HUES48 (cell line): ENCODE measurements at regions not wholly inside any gene's neighbourhood (a gene's known extent, or its start where the extent isn't known, plus 50 kb on each side); places are given as distances from the start of the nearest gene placed in this dataset.

Experiments used
- H3K27ac ChIP-seq: one replicate; pipeline ENCODE4 v1.7.0; 2013; ENCODE audit warnings: low read depth, low read length, inconsistent platforms
- H3K27me3 ChIP-seq: 2 replicates; pipeline ENCODE4 v1.6.1; 2013; ENCODE audit warnings: mild to moderate bottlenecking, low read length; ENCODE audit not compliant: control insufficient read depth, insufficient read depth
- H3K36me3 ChIP-seq: 2 replicates; pipeline ENCODE4 v1.6.1; 2013; ENCODE audit warnings: low read length; ENCODE audit not compliant: control insufficient read depth, insufficient read depth
- H3K4me1 ChIP-seq: 2 replicates; pipeline ENCODE4 v1.6.1; 2013; ENCODE audit warnings: mild to moderate bottlenecking, low read length; ENCODE audit not compliant: control insufficient read depth, insufficient read depth
- H3K4me3 ChIP-seq: 2 replicates; pipeline ENCODE4 v1.5.1; 2013; ENCODE audit warnings: mild to moderate bottlenecking, low read depth, low read length
- H3K9ac ChIP-seq: 2 replicates; pipeline ENCODE4 v1.6.1; 2013; ENCODE audit warnings: mild to moderate bottlenecking, low read depth, low read length, moderate library complexity
- H3K9me3 ChIP-seq: 2 replicates; pipeline ENCODE4 v1.6.1; 2013; ENCODE audit warnings: low read length; ENCODE audit not compliant: control insufficient read depth, insufficient read depth

- H3K27me3 ChIP-seq, result no peaks in the 10 kb centered on the region
- H3K27ac ChIP-seq, result no peak overlapping the region
- H3K36me3 ChIP-seq, result no peaks in the 10 kb centered on the region
- H3K4me1 ChIP-seq, result 0 out of 2 replicates have a peak, but pooled peaks cover 10% of the 10 kb centered on the region
- no peaks in the 10 kb centered on the region for H3K9me3 ChIP-seq
- H3K4me3 ChIP-seq, result no peak overlapping the region
- no peak overlapping the region for H3K9ac ChIP-seq
These were observed 405.8 kb upstream of the ADGRL3 start for GRCh38 chr4:60794372-60794771.

GRCh38 chr4:60799214-60799613 is 400.9 kb upstream of the ADGRL3 start:
- H3K9me3 ChIP-seq, result no peaks in the 10 kb centered on the region
- no peak overlapping the region for H3K9ac ChIP-seq
- no peaks in the 10 kb centered on the region for H3K4me1 ChIP-seq
- H3K27me3 ChIP-seq, result no peaks in the 10 kb centered on the region
- no peak overlapping the region for H3K4me3 ChIP-seq
- H3K36me3 ChIP-seq, result no peaks in the 10 kb centered on the region
- H3K27ac ChIP-seq, result no peak overlapping the region

DNA sequence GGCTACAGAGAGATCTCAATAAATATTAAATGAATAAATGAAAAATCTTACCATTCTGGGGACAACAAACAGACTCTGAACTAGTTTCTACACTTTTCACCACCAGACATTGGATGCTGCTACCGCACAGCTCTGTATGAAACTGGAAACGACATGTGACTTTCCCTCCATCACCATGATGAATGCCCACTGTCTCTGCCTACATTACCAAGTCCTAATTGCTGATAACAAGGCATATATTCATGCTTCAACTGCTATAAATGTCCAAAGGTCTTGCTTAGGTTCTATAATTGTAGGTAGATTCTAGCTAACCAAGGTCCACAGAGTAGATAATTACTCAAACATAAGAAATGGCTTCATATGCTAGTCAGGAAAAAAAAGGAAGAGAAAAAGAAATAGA is 399.4 kb upstream of the ADGRL3 start:
- H3K4me3 ChIP-seq, result no peak overlapping the region
- H3K27ac ChIP-seq, result no peak overlapping the region
- H3K36me3 ChIP-seq, result no peaks in the 10 kb centered on the region
- no peaks in the 10 kb centered on the region for H3K4me1 ChIP-seq
- no peaks in the 10 kb centered on the region for H3K27me3 ChIP-seq
- no peaks in the 10 kb centered on the region for H3K9me3 ChIP-seq
- no peak overlapping the region for H3K9ac ChIP-seq

DNA sequence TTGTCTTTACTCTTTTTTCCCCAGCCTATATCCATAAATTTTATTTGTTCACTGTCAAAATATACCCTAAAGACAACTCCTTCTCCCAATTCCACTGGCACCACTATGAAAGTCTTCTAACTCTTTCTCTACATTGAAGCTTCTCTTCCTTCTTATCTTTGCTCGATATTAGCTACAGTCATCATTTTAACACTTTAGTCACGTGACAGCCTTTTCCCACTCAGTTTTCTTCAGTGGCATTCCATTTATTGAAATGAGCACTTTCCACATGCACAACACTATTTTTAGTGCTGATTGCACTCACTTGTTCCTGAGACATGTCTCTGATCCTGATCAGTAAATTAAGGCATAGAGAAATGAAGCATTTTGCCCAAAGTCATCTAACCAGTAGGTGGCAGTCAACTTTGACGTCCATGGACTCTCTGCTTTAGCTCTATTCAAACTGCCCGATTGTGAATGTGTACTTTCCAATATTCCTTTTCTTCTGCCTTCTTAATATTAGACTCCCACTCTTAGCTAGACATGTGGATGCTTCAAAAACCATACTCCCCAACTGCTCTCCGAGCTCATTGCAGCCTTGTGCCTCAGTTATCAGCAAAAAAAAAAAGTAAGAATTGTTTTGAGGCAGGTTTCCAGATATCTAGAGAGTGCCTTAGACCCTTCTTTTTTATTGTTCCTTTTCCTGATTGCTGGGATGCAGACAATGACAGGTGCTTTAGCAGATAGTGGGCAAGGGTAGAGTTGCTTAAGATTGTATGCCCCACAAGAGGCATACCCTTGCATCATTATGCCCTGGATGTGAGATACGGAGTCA is 394.4 kb upstream of the ADGRL3 start:
- Histone ChIP-seq H3K27ac (no peak overlapping the region), H3K27me3 (no peaks in the 10 kb centered on the region), H3K4me1 (no peaks in the 10 kb centered on the region), H3K4me3 (no peak overlapping the region), H3K9ac (no peak overlapping the region), H3K36me3 (no peaks in the 10 kb centered on the region), H3K9me3 (no peaks in the 10 kb centered on the region)

DNA sequence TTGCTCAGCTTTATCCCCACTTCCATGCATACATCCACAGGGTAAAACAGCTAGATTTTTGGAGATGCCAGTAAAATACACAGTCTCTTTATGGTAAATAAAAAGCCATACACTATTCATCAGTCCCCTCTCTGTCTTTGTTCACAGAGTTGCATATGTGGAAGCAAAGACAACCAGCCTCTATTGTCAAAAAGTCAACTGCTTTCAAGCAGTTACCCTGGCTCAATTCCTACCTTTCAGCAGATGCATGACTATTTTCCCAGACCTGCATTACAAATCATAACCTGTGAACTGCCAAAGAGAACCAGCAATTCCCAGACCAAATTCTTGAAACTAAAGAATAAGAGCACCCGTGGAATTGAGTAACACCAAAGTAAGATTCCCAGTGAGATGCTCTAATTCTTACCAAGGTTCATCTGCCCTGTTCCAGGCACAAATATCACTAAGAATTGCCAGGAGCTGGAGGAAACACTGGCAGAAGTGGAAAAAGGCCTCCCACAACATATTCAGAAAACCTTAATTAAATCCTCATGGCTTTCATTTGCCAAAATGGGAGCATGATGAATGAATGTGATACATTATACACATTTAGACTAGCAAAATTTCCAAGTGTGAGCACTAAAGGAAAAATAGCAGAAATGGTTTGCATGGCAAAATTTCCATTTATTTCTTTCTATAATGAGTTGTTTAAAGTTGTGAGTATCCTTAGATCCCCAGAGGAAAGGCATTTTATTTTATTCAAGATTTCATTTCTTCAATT is 391.2 kb upstream of the ADGRL3 start:
- Histone ChIP-seq H3K4me3 (no peak overlapping the region), H3K36me3 (no peaks in the 10 kb centered on the region), H3K27me3 (no peaks in the 10 kb centered on the region), H3K9ac (no peak overlapping the region), H3K9me3 (no peaks in the 10 kb centered on the region), H3K27ac (no peak overlapping the region), H3K4me1 (no peaks in the 10 kb centered on the region)

DNA sequence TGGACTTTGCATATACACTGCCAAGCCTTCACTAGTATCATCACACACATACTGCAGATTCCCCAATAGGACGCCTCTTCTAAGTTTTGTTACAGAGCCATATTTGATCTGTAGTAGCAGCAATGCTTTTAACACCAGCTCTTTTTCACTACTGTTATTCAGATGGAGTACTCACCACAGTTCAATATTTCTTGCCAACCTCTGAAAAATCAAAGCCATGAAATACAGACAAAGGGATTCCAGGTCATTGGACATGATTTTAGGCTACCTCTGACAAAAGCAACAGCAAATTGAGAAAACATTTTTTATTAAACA is 390.7 kb upstream of the ADGRL3 start:
- H3K9me3 ChIP-seq, result no peaks in the 10 kb centered on the region
- no peaks in the 10 kb centered on the region for H3K27me3 ChIP-seq
- no peaks in the 10 kb centered on the region for H3K4me1 ChIP-seq
- no peaks in the 10 kb centered on the region for H3K36me3 ChIP-seq
- H3K9ac ChIP-seq, result no peak overlapping the region
- H3K27ac ChIP-seq, result no peak overlapping the region
- H3K4me3 ChIP-seq, result no peak overlapping the region

DNA sequence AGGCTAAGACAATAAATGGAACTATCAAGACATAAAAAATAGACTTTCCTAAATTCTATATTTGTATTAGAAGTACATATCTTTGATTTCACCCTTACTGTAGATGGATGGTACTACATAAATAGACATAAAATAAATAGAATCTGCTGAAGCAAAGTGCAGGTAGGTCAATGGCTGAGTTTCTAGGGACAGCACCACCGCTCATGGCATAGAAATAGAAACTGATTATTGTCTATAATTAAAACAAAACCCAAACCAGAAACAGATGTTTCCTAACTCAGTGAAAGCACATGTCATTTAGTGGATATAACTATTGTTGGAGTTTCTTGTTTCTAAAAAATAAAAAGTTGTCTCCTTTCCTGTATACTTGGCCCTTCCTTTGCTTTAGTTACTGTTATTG is 387.3 kb upstream of the ADGRL3 start:
- Histone ChIP-seq H3K36me3 (no peaks in the 10 kb centered on the region), H3K9me3 (no peaks in the 10 kb centered on the region), H3K4me1 (no peaks in the 10 kb centered on the region), H3K27me3 (no peaks in the 10 kb centered on the region), H3K27ac (no peak overlapping the region), H3K9ac (no peak overlapping the region), H3K4me3 (no peak overlapping the region)

- Histone ChIP-seq H3K27me3 (no peaks in the 10 kb centered on the region), H3K4me1 (no peaks in the 10 kb centered on the region), H3K9ac (no peak overlapping the region), H3K9me3 (no peaks in the 10 kb centered on the region), H3K36me3 (no peaks in the 10 kb centered on the region), H3K27ac (no peak overlapping the region), H3K4me3 (no peak overlapping the region)
These were observed 385.6 kb upstream of the ADGRL3 start for GRCh38 chr4:60814549-60814948.

DNA sequence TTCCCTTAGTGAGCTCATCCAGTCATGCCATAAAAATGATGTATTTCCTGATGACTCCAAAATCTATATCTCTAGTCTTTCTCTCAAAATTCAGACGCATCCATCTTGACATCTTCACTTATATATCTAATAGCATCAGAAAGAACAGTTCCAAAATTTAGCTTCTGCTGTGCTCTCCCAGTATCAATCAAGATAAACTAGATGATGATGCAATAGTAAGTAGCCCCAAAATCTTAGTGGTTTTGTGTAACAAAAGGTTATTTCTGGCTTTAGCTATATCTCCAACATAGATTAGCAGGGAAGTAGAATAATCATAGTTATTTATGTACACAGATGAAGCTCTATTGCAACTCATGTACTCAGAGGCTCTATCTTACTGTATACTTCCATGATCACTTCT is 382.5 kb upstream of the ADGRL3 start:
- no peak overlapping the region for H3K9ac ChIP-seq
- no peaks in the 10 kb centered on the region for H3K27me3 ChIP-seq
- no peak overlapping the region for H3K4me3 ChIP-seq
- no peaks in the 10 kb centered on the region for H3K9me3 ChIP-seq
- no peaks in the 10 kb centered on the region for H3K4me1 ChIP-seq
- H3K36me3 ChIP-seq, result no peaks in the 10 kb centered on the region
- H3K27ac ChIP-seq, result no peak overlapping the region

DNA sequence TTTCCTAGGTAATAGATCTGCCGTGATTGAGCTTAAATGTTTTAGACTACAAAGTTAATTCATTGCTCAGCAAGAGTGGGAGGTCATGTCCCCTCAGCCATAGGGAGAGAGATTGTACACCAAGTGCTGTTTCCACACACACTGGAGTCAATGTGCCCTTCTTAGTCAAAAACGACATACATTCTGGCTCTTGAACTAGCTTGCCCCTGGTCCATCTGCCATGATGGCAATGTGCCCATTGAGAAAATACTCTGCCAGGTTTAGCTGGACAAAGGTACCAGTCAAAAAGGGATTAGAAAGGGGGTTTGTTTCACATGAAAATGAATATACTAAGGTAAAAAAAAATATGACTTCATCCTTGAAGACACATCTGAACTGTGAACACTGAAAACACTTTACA is 377.1 kb upstream of the ADGRL3 start:
- Histone ChIP-seq H3K36me3 (no peaks in the 10 kb centered on the region), H3K4me3 (no peak overlapping the region), H3K27ac (no peak overlapping the region), H3K9me3 (0 out of 2 replicates have a peak, but pooled peaks cover 4% of the 10 kb centered on the region), H3K27me3 (no peaks in the 10 kb centered on the region), H3K4me1 (no peaks in the 10 kb centered on the region), H3K9ac (no peak overlapping the region)

DNA sequence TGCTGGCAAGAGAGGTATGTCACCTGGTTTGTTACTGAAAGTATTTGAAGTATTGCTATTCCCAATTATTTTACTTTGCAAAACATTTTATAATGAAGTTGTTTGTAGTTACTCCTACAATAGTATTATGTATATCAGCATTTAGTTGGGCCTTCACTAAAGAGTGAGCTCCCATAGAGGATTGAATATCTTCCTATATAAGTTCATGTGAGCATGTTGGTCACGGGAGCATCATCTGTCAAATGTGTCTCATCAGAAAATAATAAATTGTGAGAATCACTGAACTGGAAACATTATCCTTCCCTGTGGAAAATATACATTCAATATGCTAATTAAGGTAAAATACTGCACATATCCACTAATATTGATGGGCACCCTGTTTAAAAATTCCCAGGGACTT is 360.1 kb upstream of the ADGRL3 start:
- Histone ChIP-seq H3K27ac (no peak overlapping the region), H3K4me3 (no peak overlapping the region), H3K27me3 (no peaks in the 10 kb centered on the region), H3K36me3 (no peaks in the 10 kb centered on the region), H3K4me1 (no peaks in the 10 kb centered on the region), H3K9me3 (no peaks in the 10 kb centered on the region), H3K9ac (no peak overlapping the region)
